Right lobe of liver (tissue), 6 donors: ENCODE measurements at regions not wholly inside any gene's neighbourhood (a gene's known extent, or its start where the extent isn't known, plus 50 kb on each side); places are given as distances from the start of the nearest gene placed in this dataset.

Experiments used
- ATAC-seq, 4 donors: fragments of 200-7000 bp; cut with Tn5 transposase; one replicate each; pipeline ENCODE4 v1.9.1; 2020; ENCODE audit warnings: mild to moderate bottlenecking in 4 of 4, moderate library complexity in 4 of 4
- DNase-seq, 3 donors: peaks; one replicate each; pipeline ENCODE4 v3.0.0-alpha.2; 2020
- H3K27ac ChIP-seq, 3 donors: fragments of 200-600 bp; one replicate each; pipeline ENCODE4 v1.8.0; 2022
- H3K27me3 ChIP-seq, 2 donors: fragments of 200-600 bp; one replicate each; pipeline ENCODE4 v1.8.0; 2022
- H3K36me3 ChIP-seq, 4 donors: fragments of 200-600 bp; sonication (generic) in 1 of 4; one replicate each; pipeline versions ENCODE4 v1.5.1 to v1.8.0; 2017 to 2022; ENCODE audit warnings: control low read depth in 1 of 4
- H3K4me1 ChIP-seq, 4 donors: fragments of 200-600 bp; sonication (generic) in 1 of 4; one replicate each; pipeline versions ENCODE4 v1.5.1 to v1.8.0; 2017 to 2022; ENCODE audit warnings: control low read depth in 1 of 4
- H3K4me3 ChIP-seq, 3 donors: fragments of 200-600 bp; one replicate each; pipeline ENCODE4 v1.8.0; 2022
- H3K9me3 ChIP-seq, 4 donors: fragments of 200-600 bp; sonication (generic) in 1 of 4; one replicate each; pipeline versions ENCODE4 v1.5.1 to v1.8.0; 2017 to 2022; ENCODE audit warnings: control low read depth in 1 of 4
- CTCF ChIP-seq, 4 donors: fragments of 200-600 bp in 3 of 4; fragments of 450-650 bp in 1 of 4; IDR thresholded peaks; one replicate each; pipeline versions ENCODE4 v1.5.1 to v1.8.0; 2016 to 2022; ENCODE audit warnings: antibody characterized with exemption in 4 of 4, mild to moderate bottlenecking in 2 of 4
- POLR2A ChIP-seq: fragments of 450-650 bp; IDR thresholded peaks from one replicate; pipeline ENCODE4 v1.6.1; 2017; ENCODE audit warnings: antibody characterized with exemption, mild to moderate bottlenecking
- WGBS: methylation state at CpG from one replicate; pipeline ENCODE4 v1.1.6; 2018; ENCODE audit warnings: low coverage, low lambda C conversion rate; ENCODE audit not compliant: insufficient coverage; ENCODE audit errors: missing lambda C conversion rate; 5-methylcytosine and 5-hydroxymethylcytosine counted together
- intact Hi-C, 2 donors: fragments of 100-400 bp; cut with DNase I; formaldehyde crosslinking; loops; one replicate each; pipeline versions ENCODE4 v1.11.2 to v1.14.1; 2022
- donor health status: DM: no; HTN: yes; CAD: no.
- donor health status: DM: no; HTN: no; CAD: no.
- donor health status: DM: no; HTN: no; CAD: no.
- donor health status: DM: no; HTN: yes; CAD: no.
- donor health status: DM: no; HTN: yes; CAD: no.

GRCh38 chr10:21196822-21197395 is 299.8 kb upstream of the NEBL start:
- no peaks in the 10 kb centered on the region for H3K4me1 ChIP-seq
- H3K36me3 ChIP-seq = no peaks in the 10 kb centered on the region
- DNase-seq (no peak), ATAC-seq (no peak)
- intact Hi-C loops = no loop called here
- TF ChIP-seq POLR2A (no peak), CTCF (IDR thresholded peaks at IDR 0.05) (no peak)
- no peaks in the 10 kb centered on the region for H3K9me3 ChIP-seq
- no peak overlapping the region for H3K27ac ChIP-seq
- 68% methylated on average over 5 of the region's 5 CpGs for WGBS
- no peak overlapping the region for H3K4me3 ChIP-seq
- no peaks in the 10 kb centered on the region for H3K27me3 ChIP-seq

GRCh38 chr10:21195252-21195651 is 298.1 kb upstream of the NEBL start:
- Histone ChIP-seq H3K9me3 (no peaks in the 10 kb centered on the region), H3K27me3 (no peaks in the 10 kb centered on the region), H3K4me3 (no peak overlapping the region), H3K4me1 (no peaks in the 10 kb centered on the region), H3K36me3 (no peaks in the 10 kb centered on the region), H3K27ac (no peak overlapping the region)
- no peak for DNase-seq
- ATAC-seq = peak; percentile 48 to 79 (median 66)
- TF ChIP-seq CTCF (IDR thresholded peaks at IDR 0.05) (no peak), POLR2A (no peak)
- 19% methylated on average over 1 of the region's 1 CpG for WGBS
- intact Hi-C loops = no loop called here

- WGBS = 8% methylated on average over 4 of the region's 5 CpGs
- peak in 2 of 3 donors; percentile 48 to 55 for DNase-seq
- intact Hi-C loops = no loop called here
- Histone ChIP-seq H3K27ac (no peak overlapping the region), H3K9me3 (no peaks in the 10 kb centered on the region), H3K4me1 (no peaks in the 10 kb centered on the region), H3K36me3 (no peaks in the 10 kb centered on the region), H3K4me3 (no peak overlapping the region), H3K27me3 (no peaks in the 10 kb centered on the region)
- TF ChIP-seq POLR2A (no peak), CTCF (IDR thresholded peaks at IDR 0.05) (no peak)
- peak; percentile 93 to 97 (median 95) for ATAC-seq
Observed at GRCh38 chr10:21194510-21194993, 297.4 kb upstream of the NEBL start.

GRCh38 chr10:21193196-21193595 is 296.1 kb upstream of the NEBL start:
- TF ChIP-seq CTCF (IDR thresholded peaks at IDR 0.05) (no peak), POLR2A (no peak)
- Histone ChIP-seq H3K9me3 (no peaks in the 10 kb centered on the region), H3K27ac (no peak overlapping the region), H3K4me3 (no peak overlapping the region), H3K36me3 (no peaks in the 10 kb centered on the region), H3K4me1 (no peaks in the 10 kb centered on the region), H3K27me3 (no peaks in the 10 kb centered on the region)
- intact Hi-C loops = no loop called here
- 40% methylated on average over 2 of the region's 3 CpGs for WGBS
- ATAC-seq = no peak
- no peak for DNase-seq

- no peak for DNase-seq
- Histone ChIP-seq H3K36me3 (no peaks in the 10 kb centered on the region), H3K4me1 (no peaks in the 10 kb centered on the region), H3K9me3 (no peaks in the 10 kb centered on the region), H3K4me3 (no peak overlapping the region), H3K27ac (no peak overlapping the region), H3K27me3 (no peaks in the 10 kb centered on the region)
- no peak for TF ChIP-seq CTCF (IDR thresholded peaks at IDR 0.05)
- no peak for TF ChIP-seq POLR2A
- WGBS = 67% methylated on average over 2 of the region's 2 CpGs
- intact Hi-C loops = no loop called here
- no peak for ATAC-seq
Observed at GRCh38 chr10:21191512-21191911, 294.4 kb upstream of the NEBL start.
